IgD-negative memory B cell (primary cell): ENCODE measurements at regions not wholly inside any gene's neighbourhood (a gene's known extent, or its start where the extent isn't known, plus 50 kb on each side); places are given as distances from the start of the nearest gene placed in this dataset.
A peak's percentile ranks its signal among the peaks of the same experiment; 100 is the strongest.

Source experiments
- H3K27ac Mint-ChIP-seq, 3 donors: one replicate each; pipeline ENCODE4 v1.8.0; 2020 to 2022; ENCODE audit warnings: mild to moderate bottlenecking in 3 of 3, mixed read lengths in 3 of 3, moderate library complexity in 1 of 3
- H3K27me3 Mint-ChIP-seq: one replicate; pipeline ENCODE4 v1.8.0; 2021; ENCODE audit warnings: mixed read lengths
- H3K36me3 Mint-ChIP-seq: one replicate; pipeline ENCODE4 v1.8.0; 2020; ENCODE audit warnings: mild to moderate bottlenecking, mixed read lengths
- H3K4me1 Mint-ChIP-seq, 3 donors: one replicate each; pipeline ENCODE4 v1.8.0; 2020 to 2022; ENCODE audit warnings: mixed read lengths in 3 of 3, mild to moderate bottlenecking in 1 of 3
- H3K4me3 Mint-ChIP-seq, 4 donors: one replicate each; pipeline ENCODE4 v1.8.0; 2020 to 2022; ENCODE audit warnings: mild to moderate bottlenecking in 4 of 4, mixed read lengths in 4 of 4, moderate library complexity in 3 of 4
- H3K9me3 Mint-ChIP-seq, 3 donors: one replicate each; pipeline ENCODE4 v1.8.0; 2020 to 2021; ENCODE audit warnings: mixed read lengths in 3 of 3, mild to moderate bottlenecking in 1 of 3

DNA sequence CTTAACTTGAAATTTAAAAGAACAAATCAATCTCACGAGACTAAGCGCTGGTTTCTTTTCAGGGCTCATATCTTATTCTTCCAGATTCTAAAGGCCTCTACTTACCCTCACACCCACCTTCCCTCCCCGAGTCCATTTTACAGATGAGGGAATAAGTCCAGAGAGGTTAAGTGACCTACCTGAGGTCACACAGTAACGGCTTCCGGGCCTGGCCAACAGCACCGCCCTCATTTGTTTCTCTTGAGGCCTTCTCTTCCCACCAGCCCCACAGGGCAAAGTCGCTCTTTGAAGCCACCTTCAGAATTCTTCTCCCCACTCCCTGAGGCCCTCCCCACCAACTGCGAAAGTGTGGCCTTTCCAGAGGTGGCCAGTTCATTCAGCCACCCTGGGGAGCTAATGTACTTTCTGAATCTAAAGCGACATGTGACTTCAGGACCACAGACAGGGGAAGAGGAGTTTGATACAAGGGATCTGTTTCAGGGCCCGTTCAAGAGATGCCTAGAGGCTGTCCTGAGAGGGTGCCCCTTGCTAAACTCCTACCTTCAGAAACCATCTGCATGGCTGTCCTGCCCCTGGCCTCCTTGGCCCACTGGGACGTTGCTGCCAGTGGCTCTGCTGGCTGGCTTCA is 275.3 kb downstream of the HAUS1 start:
- Mint-ChIP-seq H3K36me3 (peaks cover 4% of the 10 kb centered on the region), H3K27me3 (peaks cover 4% of the 10 kb centered on the region), H3K27ac (no peak overlapping the region), H3K9me3 (no peaks in the 10 kb centered on the region), H3K4me3 (no peak overlapping the region), H3K4me1 (no peaks in the 10 kb centered on the region)

DNA sequence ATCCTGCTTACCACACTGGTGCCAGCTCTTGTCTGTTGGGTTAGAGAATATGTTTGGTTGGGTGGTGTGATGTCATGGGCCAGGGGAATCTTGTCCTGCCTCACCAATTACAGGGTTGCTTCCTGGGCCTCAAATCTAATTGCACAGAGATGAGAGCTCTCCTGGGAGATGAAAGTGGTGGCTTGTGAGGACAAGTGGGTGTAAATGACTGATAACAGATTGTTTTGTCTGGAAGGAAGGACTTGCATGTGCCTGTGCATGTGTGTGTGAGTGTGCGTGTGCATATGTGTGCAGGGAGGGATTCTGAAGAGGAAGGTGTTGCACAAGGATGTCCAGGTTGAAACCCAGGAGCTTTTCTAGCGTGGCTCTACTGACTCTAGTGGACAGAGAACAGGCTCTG is 271.9 kb downstream of the LOXHD1 start:
- H3K9me3 Mint-ChIP-seq = no peaks in the 10 kb centered on the region
- H3K27ac Mint-ChIP-seq = no peak overlapping the region
- H3K36me3 Mint-ChIP-seq = no peaks in the 10 kb centered on the region
- peaks cover 2% of the 10 kb centered on the region for H3K27me3 Mint-ChIP-seq
- H3K4me3 Mint-ChIP-seq = no peak overlapping the region
- H3K4me1 Mint-ChIP-seq = peaks cover 0 to 2% (median 0%) of the 10 kb centered on the region in 3 donors

DNA sequence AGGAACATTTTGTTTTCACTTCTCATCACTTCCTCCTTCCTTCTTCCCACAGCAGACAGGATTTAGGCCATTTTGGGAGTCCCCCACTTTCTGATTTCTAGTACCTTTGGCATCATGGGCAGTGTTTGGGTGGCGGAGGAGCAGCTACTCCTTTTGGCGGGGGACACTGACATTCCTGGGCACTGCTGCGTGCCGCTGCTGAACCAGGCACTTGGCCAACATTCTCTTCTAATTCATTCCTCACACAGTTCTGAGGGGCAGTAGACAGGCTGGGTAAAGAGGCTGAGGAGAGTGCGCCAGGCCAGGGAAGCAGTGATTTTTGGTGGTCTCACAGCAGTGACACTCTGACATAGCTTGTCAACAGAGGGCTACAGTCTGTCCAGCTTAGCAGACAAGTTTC is 270.2 kb downstream of the LOXHD1 start:
- Mint-ChIP-seq H3K27me3 (peaks cover 2% of the 10 kb centered on the region), H3K27ac (no peak overlapping the region), H3K36me3 (no peaks in the 10 kb centered on the region), H3K4me3 (no peak overlapping the region), H3K4me1 (peaks cover 0 to 2% (median 0%) of the 10 kb centered on the region in 3 donors), H3K9me3 (no peaks in the 10 kb centered on the region)

DNA sequence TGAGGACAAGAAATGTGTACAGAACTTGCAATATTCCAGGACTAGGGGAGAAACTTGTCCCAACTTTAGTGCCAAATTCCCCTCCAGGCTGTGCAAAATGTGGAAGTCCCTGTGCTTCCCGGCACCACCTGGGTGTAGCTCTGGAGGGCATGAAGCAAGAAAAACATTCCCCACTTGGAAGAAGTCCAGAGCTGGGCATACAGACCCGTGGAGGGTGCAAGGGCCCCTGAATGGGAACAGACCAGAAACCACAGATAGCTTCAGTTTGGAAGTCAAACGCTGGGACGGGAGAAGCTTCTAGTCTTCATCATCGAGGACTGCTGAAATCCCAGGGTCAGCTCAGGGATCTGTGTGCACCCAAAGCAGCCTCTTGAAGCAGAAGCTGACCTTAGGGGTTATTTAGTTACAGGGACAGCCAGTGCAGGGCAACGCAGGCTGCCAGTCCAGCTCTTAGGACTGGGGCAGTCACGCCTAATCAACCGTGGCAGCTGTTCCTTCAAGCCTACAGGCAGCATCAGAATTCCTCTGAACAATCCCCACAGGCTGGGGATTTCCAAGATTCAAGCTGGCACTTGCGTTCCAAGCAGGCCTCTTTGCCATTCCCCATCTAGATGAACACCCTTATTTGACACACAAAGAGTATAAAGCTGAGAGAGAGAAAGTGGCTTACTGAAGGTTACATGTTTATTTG is 269.4 kb downstream of the LOXHD1 start:
- no peak overlapping the region for H3K27ac Mint-ChIP-seq
- no peaks in the 10 kb centered on the region for H3K36me3 Mint-ChIP-seq
- peaks cover 0 to 2% (median 0%) of the 10 kb centered on the region in 3 donors for H3K4me1 Mint-ChIP-seq
- H3K4me3 Mint-ChIP-seq = no peak overlapping the region
- no peaks in the 10 kb centered on the region for H3K9me3 Mint-ChIP-seq
- H3K27me3 Mint-ChIP-seq = peaks cover 2% of the 10 kb centered on the region

DNA sequence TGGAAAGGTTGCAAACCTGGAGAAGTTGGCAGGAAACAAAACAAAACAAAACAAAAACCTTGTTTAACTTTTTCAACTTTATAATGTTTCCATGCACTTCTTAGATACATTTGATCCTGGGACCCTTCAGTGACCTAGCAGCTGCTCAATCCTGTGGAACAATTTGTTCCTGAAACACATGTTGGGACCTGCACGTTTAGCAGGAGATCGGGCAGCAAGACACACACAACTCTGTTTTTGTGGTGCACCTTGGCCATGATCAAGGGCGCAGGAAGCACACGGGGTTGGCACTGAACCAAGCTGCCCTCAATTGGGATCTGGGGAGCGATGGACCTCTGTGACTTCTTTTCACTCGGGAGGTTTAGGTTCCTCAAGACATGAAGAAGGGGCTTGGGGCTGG is 268.7 kb downstream of the LOXHD1 start:
- no peaks in the 10 kb centered on the region for H3K9me3 Mint-ChIP-seq
- H3K4me3 Mint-ChIP-seq = no peak overlapping the region
- no peaks in the 10 kb centered on the region for H3K36me3 Mint-ChIP-seq
- peaks cover 2% of the 10 kb centered on the region for H3K27me3 Mint-ChIP-seq
- H3K4me1 Mint-ChIP-seq = peaks cover 0 to 2% (median 0%) of the 10 kb centered on the region in 3 donors
- no peak overlapping the region for H3K27ac Mint-ChIP-seq

DNA sequence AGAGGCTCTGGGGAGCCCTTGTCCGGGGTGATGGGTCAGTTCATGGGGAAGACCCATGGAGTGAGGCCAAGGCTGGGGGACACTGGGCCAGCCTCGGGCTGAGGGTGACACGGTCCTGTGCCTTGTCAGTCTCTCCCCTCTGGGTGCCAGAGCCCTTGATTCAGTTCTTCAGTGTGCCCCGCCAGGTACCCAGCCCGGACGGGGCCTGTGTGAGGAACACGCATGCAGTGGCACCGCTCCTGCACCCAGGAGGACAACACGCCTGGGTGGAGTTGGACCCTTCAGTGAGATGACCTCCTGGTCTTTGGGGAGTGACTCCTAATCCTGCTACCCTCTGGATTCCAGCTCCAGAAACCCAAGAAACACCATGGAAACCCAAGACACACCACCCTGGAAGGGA is 264.4 kb downstream of the LOXHD1 start:
- H3K36me3 Mint-ChIP-seq = no peaks in the 10 kb centered on the region
- H3K4me1 Mint-ChIP-seq = no peaks in the 10 kb centered on the region
- no peaks in the 10 kb centered on the region for H3K9me3 Mint-ChIP-seq
- no peak overlapping the region for H3K4me3 Mint-ChIP-seq
- no peak overlapping the region for H3K27ac Mint-ChIP-seq
- peaks cover 2% of the 10 kb centered on the region for H3K27me3 Mint-ChIP-seq

DNA sequence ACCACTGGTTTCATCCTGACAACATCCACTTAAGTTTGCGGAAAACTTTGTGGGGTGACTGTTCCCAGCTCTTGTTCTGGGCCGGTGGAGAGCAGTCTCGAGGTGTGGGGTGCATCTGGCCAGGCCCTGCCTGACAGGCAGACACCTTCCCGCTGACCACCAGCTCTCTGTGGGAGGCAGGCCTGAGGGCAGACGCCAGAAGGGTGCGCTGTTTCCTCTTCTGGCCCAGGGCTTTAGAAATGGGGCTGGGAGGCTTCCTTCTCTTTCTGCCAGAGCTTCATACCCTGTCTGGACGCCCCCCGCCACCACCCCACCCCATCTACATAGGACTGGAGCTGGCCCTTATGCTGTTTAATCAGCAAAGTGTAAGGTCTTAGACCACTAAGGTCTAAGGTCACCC is 263.8 kb downstream of the LOXHD1 start:
- H3K27ac Mint-ChIP-seq = no peak overlapping the region
- H3K4me1 Mint-ChIP-seq = no peaks in the 10 kb centered on the region
- H3K36me3 Mint-ChIP-seq = no peaks in the 10 kb centered on the region
- no peaks in the 10 kb centered on the region for H3K27me3 Mint-ChIP-seq
- no peak overlapping the region for H3K4me3 Mint-ChIP-seq
- H3K9me3 Mint-ChIP-seq = no peaks in the 10 kb centered on the region

DNA sequence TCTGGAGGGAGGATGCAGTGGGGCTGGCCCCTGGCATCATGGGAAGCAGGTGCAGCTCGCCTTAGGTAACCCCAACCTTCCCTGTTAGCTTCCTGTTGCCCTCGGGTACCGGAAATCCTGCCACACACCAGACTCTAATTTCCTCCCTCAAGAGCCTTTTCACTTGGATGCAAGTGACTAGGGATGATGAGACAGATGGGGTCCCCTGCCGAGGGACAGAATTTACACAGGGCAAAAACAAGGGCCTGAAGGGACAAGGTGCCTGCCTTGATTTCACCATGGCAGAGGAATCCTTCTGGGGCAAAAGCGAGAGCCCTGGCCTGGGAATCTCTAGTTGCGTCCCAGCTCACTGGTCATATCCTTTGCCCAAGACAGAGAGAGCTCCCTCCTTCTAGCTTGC is 263.1 kb downstream of the LOXHD1 start:
- no peaks in the 10 kb centered on the region for H3K4me1 Mint-ChIP-seq

DNA sequence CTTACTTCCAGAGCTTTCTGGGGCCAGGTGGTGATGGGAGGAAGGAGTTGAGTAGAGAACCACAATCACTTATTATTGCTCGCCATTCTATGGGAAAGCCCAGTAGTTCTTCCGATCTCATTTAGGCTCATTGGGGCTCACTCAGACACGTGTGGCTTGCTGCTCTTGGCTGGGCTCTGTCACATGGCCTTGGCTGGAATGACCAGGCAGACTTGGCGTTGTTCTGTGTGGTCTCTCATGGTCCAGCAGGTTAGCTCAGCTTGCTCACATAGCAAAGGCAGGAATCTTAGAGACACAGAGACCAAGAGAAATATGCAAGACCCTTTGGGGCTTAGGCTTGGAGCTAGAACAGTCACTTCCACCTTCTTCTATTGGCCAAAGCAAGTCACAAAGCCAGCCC is 261.2 kb downstream of the LOXHD1 start:
- Mint-ChIP-seq H3K27me3 (peaks cover 5% of the 10 kb centered on the region), H3K36me3 (no peaks in the 10 kb centered on the region), H3K4me1 (peaks cover 0 to 3% (median 0%) of the 10 kb centered on the region in 3 donors), H3K27ac (no peak overlapping the region), H3K4me3 (no peak overlapping the region), H3K9me3 (no peaks in the 10 kb centered on the region)

More for the DNA sequence above, 263.1 kb downstream of the LOXHD1 start:
- no peak overlapping the region for H3K4me3 Mint-ChIP-seq
- no peaks in the 10 kb centered on the region for H3K27me3 Mint-ChIP-seq
- no peak overlapping the region for H3K27ac Mint-ChIP-seq
- no peaks in the 10 kb centered on the region for H3K9me3 Mint-ChIP-seq
- no peaks in the 10 kb centered on the region for H3K36me3 Mint-ChIP-seq

DNA sequence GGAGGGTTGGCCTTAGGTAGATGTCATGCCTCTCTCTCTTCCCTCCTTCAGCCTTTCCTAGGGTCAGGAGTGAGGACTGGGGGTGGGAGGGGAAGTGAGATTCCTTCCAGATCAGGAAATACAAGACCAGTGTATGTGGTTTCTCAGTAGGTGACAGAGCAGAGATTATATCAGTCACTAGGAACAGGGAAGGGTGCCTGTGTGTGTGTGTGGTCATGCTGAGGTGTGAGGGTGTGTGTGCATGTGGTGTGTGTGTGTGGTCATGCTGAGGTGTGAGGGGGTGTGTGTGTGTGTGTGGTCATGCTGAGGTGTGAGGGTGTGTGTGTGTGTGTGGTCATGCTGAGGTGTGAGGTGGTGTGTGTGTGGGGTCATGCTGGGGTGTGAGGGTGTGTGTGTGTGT is 259.8 kb downstream of the LOXHD1 start:
- H3K9me3 Mint-ChIP-seq = no peaks in the 10 kb centered on the region
- peaks cover 0 to 3% (median 0%) of the 10 kb centered on the region in 3 donors for H3K4me1 Mint-ChIP-seq
- H3K36me3 Mint-ChIP-seq = no peaks in the 10 kb centered on the region
- no peak overlapping the region for H3K4me3 Mint-ChIP-seq
- H3K27ac Mint-ChIP-seq = no peak overlapping the region
- peaks cover 5% of the 10 kb centered on the region for H3K27me3 Mint-ChIP-seq

DNA sequence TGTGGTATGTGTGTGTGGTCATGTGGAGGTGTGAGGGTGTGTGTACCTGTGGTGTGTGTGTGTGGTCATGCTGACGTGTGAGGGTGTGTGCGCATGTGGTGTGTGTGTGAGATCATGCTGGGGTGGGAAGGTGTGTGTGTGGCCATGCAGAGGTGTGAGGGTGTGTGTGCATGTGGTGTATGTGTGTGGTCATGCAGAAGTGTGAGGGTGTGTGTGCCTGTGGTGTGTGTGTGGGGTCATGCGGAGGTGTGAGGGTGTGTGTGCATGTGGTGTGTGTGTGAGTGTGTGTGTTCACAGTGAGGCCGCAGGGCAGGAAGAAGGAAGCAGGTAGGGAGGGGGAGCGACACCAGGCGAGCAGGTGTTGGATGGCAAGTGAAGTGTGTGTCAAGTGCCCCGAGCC is 259.0 kb downstream of the LOXHD1 start:
- Mint-ChIP-seq H3K27me3 (peaks cover 5% of the 10 kb centered on the region), H3K9me3 (no peaks in the 10 kb centered on the region), H3K4me3 (no peak overlapping the region), H3K27ac (no peak overlapping the region), H3K36me3 (no peaks in the 10 kb centered on the region), H3K4me1 (peaks cover 0 to 3% (median 0%) of the 10 kb centered on the region in 3 donors)

DNA sequence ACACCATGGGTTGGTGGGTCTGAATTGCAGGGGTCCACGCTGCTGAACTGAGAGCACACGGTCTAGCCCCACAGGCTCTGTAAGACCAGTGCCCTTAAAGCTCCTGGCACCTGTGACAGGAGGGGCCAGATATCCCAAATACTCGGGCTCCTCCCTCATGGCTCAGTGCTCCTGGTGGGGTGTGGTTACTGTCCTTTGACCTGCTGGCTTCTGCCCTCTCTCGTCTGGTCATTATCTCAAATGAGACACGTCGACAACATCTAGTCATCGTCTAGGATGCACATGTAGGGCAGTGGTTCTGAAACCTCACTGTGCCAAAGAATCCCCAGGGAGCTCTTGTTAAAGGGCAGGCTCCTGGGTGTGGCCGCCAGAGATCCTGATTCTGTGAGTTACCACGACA is 258.4 kb downstream of the LOXHD1 start:
- Mint-ChIP-seq H3K27me3 (peaks cover 5% of the 10 kb centered on the region), H3K9me3 (no peaks in the 10 kb centered on the region), H3K4me1 (peaks cover 0 to 3% (median 0%) of the 10 kb centered on the region in 3 donors), H3K4me3 (no peak overlapping the region), H3K27ac (no peak overlapping the region), H3K36me3 (no peaks in the 10 kb centered on the region)

DNA sequence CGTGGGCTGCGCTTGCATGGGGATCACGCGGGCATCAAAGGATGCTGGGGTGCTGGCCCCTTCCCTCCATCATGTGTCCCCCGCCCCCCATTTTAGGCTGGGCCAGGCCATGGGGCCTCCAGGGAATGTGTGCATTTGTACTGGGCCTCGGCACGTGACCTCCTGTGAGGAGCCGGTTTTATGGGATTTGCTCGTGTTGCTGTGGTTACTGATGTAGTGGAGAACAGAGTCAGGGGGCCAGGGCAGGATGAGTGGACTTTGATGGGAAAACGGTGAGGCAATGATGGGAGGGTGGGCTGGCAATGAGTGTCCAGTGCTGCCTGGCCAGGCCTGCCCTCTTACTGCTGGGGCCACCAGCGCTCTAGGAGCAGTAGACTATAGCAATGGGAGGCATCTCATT is 257.7 kb downstream of the LOXHD1 start:
- H3K4me3 Mint-ChIP-seq = no peak overlapping the region
- peaks cover 0 to 3% (median 0%) of the 10 kb centered on the region in 3 donors for H3K4me1 Mint-ChIP-seq
- H3K9me3 Mint-ChIP-seq = no peaks in the 10 kb centered on the region
- H3K36me3 Mint-ChIP-seq = no peaks in the 10 kb centered on the region
- peak overlapping the region in 1 of 3 donors; percentile 24 for H3K27ac Mint-ChIP-seq
- peaks cover 5% of the 10 kb centered on the region for H3K27me3 Mint-ChIP-seq

DNA sequence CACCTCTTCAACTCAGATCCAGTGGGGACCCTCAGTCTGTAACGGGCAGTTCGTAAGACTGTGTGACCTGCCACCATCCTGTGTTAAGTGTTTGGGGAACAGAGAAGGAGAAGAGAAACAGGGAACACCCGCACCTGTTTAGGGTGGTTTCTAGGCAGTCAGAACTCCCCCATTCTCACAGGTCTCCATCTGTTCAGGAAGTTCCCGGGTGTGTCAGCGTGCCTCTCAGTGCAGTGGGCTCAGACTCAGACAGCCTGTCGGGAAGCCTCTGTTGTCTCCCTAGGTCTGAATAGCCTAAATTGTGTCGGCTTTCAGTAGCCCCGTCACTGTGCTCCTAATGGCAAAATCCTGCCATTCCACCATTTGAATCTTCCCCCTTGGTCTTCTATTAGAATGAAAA is 256.6 kb downstream of the LOXHD1 start:
- Mint-ChIP-seq H3K27ac (no peak overlapping the region), H3K27me3 (peaks cover 7% of the 10 kb centered on the region), H3K36me3 (no peaks in the 10 kb centered on the region), H3K9me3 (no peaks in the 10 kb centered on the region), H3K4me1 (peaks cover 0 to 3% (median 0%) of the 10 kb centered on the region in 3 donors), H3K4me3 (no peak overlapping the region)

DNA sequence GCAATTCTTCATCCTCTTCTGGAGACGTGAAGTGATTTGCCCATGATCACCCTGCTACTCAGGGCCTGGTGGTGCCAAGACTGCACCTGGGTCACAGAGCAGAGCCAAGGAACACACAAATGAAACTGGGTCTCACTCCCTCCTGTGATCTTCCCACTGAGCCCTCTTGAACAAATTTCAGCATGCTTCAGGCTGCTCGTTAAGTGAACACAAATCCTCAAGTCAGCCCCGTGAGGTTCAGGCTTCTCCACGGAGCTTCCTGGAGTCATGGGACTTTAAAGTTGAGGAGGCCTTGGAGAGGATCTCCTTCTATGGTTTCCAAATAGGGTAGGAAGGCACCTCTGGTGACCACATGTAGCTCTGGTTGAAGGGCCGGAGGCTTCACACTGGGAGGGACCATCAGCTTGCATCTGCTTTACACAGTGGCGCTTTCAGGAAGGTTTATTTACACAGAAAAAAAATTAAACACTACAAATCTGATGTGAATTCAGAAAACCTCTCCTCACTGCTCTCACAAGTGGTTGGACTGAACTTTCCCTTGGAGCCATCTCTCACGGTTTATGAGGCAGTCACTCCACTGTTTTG is 255.4 kb downstream of the LOXHD1 start:
- Mint-ChIP-seq H3K4me1 (peaks cover 0 to 3% (median 0%) of the 10 kb centered on the region in 3 donors), H3K27me3 (peaks cover 11% of the 10 kb centered on the region), H3K4me3 (no peak overlapping the region), H3K9me3 (peaks cover 0 to 1% (median 0%) of the 10 kb centered on the region in 3 donors), H3K27ac (no peak overlapping the region), H3K36me3 (no peaks in the 10 kb centered on the region)

DNA sequence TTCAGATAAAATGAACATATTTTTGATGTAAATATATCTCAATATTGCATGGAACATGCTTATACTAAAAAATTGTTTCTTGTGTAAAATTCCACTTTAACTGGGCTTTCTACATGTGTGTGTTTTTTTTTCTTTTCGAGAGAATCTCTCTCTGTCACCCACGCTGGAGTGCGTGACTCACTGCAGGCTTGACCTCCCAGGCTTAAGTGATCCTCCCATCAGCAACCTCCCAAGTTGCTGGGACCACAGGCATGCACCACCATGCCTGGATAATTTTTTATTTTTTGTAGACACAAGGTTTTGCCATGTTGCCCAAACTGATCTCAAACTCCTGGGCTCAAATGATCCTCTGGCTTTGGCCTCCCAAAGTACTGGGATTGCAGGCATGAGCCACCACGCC is 254.6 kb downstream of the LOXHD1 start:
- peaks cover 13% of the 10 kb centered on the region for H3K27me3 Mint-ChIP-seq
- peaks cover 0 to 1% (median 0%) of the 10 kb centered on the region in 3 donors for H3K9me3 Mint-ChIP-seq
- no peaks in the 10 kb centered on the region for H3K36me3 Mint-ChIP-seq
- peak overlapping the region in 1 of 4 donors; percentile 23 for H3K4me3 Mint-ChIP-seq
- no peak overlapping the region for H3K27ac Mint-ChIP-seq
- peaks cover 0 to 3% (median 0%) of the 10 kb centered on the region in 3 donors for H3K4me1 Mint-ChIP-seq
